Thyroid gland (tissue), 4 donors: ENCODE measurements at regions not wholly inside any gene's neighbourhood (a gene's known extent, or its start where the extent isn't known, plus 50 kb on each side); places are given as distances from the start of the nearest gene placed in this dataset.

Source experiments
- DNase-seq, 2 donors: peaks; one replicate each; pipeline ENCODE4 v3.0.0-alpha.2; 2019
- H3K27ac ChIP-seq, 3 donors: fragments of 200-600 bp; sonication (generic); 1 replicate in 2 of 3; 2 replicates in 1 of 3; pipeline ENCODE4 v1.5.1; 2016 to 2019; ENCODE audit warnings: mild to moderate bottlenecking in 1 of 3, moderate library complexity in 1 of 3
- H3K27me3 ChIP-seq: fragments of 200-600 bp; sonication (generic); one replicate; pipeline ENCODE4 v1.5.1; 2019
- H3K36me3 ChIP-seq, 2 donors: fragments of 200-600 bp; sonication (generic); one replicate each; pipeline ENCODE4 v1.5.1; 2016 to 2019
- H3K4me1 ChIP-seq, 2 donors: fragments of 200-600 bp; sonication (generic); one replicate each; pipeline ENCODE4 v1.5.1; 2017 to 2019
- H3K4me3 ChIP-seq, 3 donors: fragments of 200-600 bp; sonication (generic); replicated peaks in 1 of 3; 1 replicate in 2 of 3; 2 replicates in 1 of 3; pipeline ENCODE4 v1.5.1; 2016; ENCODE audit warnings: mild to moderate bottlenecking in 1 of 3
- H3K9me3 ChIP-seq: fragments of 200-600 bp; sonication (generic); one replicate; pipeline ENCODE4 v1.5.1; 2017
- POLR2A ChIP-seq, 2 donors: fragments of 450-650 bp; IDR thresholded peaks; one replicate each; pipeline ENCODE4 v1.6.1; 2017; ENCODE audit warnings: antibody characterized with exemption in 2 of 2, mild to moderate bottlenecking in 2 of 2, moderate library complexity in 1 of 2
- WGBS, 2 donors: methylation state at CpG; one replicate each; pipeline ENCODE4 v1.1.5; 2017; 5-methylcytosine and 5-hydroxymethylcytosine counted together
- intact Hi-C: fragments of 100-400 bp; cut with DNase I; formaldehyde crosslinking; loops from one replicate; pipeline ENCODE4 v1.15.1; 2023
- TF ChIP-seq, protein P1 (sequence below), 6 experiments: fragments of 200-600 bp in 3 of 6; fragments of 450-650 bp in 3 of 6; sonication (generic) in 3 of 6; IDR thresholded peaks; one replicate each; pipeline ENCODE4 v1.5.1; 2016 to 2019; ENCODE audit warnings: antibody characterized with exemption in 6 of 6, mild to moderate bottlenecking in 2 of 6, inconsistent platforms in 1 of 6, moderate library complexity in 1 of 6

DNA sequence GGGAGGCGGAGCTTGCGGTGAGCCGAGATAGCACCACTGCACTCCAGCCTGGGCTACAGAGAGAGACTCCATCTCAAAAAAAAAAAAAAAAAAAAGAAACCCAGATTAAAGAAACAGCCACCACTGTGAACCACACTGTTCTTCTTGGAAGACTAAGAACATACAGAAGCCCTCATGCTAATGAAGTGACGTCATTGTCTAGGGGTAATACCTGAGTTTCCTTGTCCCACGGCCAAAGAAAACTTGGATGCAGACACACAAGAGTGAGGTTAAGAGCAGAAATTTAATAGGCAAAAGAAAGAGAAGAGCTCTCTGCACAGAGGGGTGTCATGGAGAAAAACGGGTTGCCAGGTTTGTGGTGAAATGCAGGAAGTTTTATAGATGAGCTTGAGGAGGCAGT, 691.6 kb downstream of the NLGN4X start:
- H3K4me3 ChIP-seq, result no peak overlapping the region
- H3K27me3 ChIP-seq, result no peaks in the 10 kb centered on the region
- no peak for TF ChIP-seq POLR2A (IDR thresholded peaks at IDR 0.05)
- TF ChIP-seq, protein P1, sequence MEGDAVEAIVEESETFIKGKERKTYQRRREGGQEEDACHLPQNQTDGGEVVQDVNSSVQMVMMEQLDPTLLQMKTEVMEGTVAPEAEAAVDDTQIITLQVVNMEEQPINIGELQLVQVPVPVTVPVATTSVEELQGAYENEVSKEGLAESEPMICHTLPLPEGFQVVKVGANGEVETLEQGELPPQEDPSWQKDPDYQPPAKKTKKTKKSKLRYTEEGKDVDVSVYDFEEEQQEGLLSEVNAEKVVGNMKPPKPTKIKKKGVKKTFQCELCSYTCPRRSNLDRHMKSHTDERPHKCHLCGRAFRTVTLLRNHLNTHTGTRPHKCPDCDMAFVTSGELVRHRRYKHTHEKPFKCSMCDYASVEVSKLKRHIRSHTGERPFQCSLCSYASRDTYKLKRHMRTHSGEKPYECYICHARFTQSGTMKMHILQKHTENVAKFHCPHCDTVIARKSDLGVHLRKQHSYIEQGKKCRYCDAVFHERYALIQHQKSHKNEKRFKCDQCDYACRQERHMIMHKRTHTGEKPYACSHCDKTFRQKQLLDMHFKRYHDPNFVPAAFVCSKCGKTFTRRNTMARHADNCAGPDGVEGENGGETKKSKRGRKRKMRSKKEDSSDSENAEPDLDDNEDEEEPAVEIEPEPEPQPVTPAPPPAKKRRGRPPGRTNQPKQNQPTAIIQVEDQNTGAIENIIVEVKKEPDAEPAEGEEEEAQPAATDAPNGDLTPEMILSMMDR (IDR thresholded peaks at IDR 0.05), result no peak
- H3K4me1 ChIP-seq, result no peaks in the 10 kb centered on the region
- no peak for DNase-seq
- intact Hi-C loops, result no loop called here
- no peaks in the 10 kb centered on the region for H3K9me3 ChIP-seq
- WGBS, 2 donors, result 82 to 83% methylated on average over 6 of the region's 6 CpGs
- no peaks in the 10 kb centered on the region for H3K36me3 ChIP-seq
- H3K27ac ChIP-seq, result no peak overlapping the region

DNA sequence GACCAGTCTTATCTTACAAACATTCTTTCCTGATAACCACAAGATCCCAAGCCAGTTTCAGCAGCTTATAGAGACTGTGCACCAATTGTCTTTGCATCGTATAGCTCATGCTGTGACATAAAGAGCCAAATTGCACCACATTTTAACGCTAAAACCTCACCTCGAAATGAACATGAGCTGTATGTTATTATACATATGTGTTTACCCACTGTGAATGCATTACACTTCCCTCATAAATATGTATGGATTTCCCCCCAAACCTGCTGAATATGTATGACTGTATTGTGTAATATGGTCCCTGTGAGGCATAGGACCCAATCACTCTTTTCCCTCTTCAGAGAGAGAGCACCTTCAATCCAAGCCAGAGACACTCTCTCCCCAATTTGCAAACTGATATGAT, 692.4 kb downstream of the NLGN4X start:
- H3K4me3 ChIP-seq, result no peak overlapping the region
- no peaks in the 10 kb centered on the region for H3K36me3 ChIP-seq
- H3K27ac ChIP-seq, result no peak overlapping the region
- WGBS, 2 donors, result 82 to 84% methylated on average over 3 of the region's 3 CpGs
- intact Hi-C loops, result no loop called here
- no peaks in the 10 kb centered on the region for H3K9me3 ChIP-seq
- no peaks in the 10 kb centered on the region for H3K4me1 ChIP-seq
- DNase-seq, result no peak
- TF ChIP-seq, protein P1 (IDR thresholded peaks at IDR 0.05), result no peak
- no peak for TF ChIP-seq POLR2A (IDR thresholded peaks at IDR 0.05)
- H3K27me3 ChIP-seq, result no peaks in the 10 kb centered on the region

DNA sequence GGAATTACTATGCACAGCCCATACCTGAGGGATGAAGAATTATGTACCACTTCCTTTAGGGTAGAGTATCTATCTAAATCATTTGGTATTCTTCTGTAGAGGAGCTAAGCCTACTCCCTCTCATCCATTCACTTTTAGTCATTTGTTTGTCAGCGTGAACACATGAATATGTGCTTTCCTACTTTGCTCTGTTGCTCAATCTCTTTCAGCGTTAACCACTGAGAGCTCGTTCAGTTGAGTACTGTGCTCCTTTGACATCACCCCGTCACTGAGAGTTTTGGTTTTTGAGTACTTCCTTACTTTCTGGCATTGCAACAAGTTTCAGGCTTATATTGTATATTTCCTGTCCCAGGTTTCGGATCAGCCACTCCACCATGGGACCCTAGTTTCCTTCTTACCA, 700.6 kb downstream of the NLGN4X start:
- intact Hi-C loops, result no loop called here
- no peaks in the 10 kb centered on the region for H3K4me1 ChIP-seq
- no peaks in the 10 kb centered on the region for H3K36me3 ChIP-seq
- H3K4me3 ChIP-seq, result no peak overlapping the region
- WGBS, 2 donors, result 50 to 55% methylated on average over 5 of the region's 5 CpGs
- no peaks in the 10 kb centered on the region for H3K27me3 ChIP-seq
- H3K9me3 ChIP-seq, result no peaks in the 10 kb centered on the region
- H3K27ac ChIP-seq, result no peak overlapping the region
- no peak for TF ChIP-seq POLR2A (IDR thresholded peaks at IDR 0.05)
- TF ChIP-seq, protein P1 (IDR thresholded peaks at IDR 0.05), result no peak
- DNase-seq, result no peak

DNA sequence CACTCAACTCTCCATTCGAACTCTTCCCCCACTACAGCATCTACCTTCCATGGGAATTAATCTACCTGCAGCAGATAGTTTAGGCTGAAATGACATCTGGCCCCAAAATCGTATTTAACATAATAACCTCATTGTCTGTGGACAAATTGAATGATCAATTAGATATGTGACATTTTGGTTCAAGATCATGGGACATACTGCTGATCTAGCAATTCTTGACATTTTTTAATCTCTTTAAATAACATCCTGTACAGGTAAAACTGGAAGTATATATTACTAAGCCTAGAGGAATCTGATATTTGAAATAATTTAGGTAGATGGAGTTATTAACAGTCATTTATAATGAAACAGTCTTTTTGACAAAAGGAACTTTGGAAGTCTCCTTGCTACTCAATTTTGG, 702.5 kb downstream of the NLGN4X start:
- no peak for TF ChIP-seq POLR2A (IDR thresholded peaks at IDR 0.05)
- TF ChIP-seq, protein P1 (IDR thresholded peaks at IDR 0.05), result no peak
- Histone ChIP-seq H3K27me3 (no peaks in the 10 kb centered on the region), H3K4me3 (no peak overlapping the region), H3K9me3 (no peaks in the 10 kb centered on the region), H3K4me1 (no peaks in the 10 kb centered on the region), H3K36me3 (no peaks in the 10 kb centered on the region), H3K27ac (no peak overlapping the region)
- intact Hi-C loops, result no loop called here
- WGBS, 2 donors, result 74 to 75% methylated on average over 2 of the region's 2 CpGs
- DNase-seq, result no peak

DNA sequence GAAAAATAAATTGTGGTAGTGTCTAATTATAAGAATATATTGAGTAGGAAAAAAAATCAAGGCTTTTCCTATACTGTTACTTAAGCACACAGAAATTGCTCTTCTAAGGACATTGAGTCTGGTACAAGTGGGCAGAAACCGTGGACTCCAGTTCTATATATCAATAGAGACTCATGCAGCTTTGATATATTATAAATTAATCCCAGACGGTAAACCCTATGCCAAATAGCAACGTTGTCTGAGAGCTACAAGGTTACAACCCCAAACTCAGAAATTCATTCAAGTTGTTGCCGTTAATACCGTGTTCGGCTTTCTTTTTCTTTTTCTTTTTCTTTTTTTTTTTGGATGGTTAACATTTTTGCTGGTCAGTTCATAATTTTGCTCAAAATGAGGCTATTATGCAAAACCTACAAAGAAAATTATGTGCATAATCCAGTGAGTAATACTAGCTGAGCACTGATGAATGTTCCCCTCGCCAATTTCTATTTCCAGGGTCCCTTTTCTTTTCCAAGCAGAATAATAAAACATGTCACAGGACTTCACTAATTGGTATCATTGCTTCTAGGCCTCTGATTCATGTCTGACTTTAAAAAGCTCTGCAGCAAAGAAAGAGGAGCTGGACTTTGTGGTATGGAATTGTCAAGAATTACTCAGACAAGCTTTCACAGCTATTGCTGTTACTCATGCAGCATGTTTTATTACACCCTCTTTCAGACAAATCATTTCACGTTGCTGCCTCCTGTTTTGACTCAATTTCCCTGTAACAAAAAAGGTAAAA, 737.7 kb downstream of the NLGN4X start:
- no peak overlapping the region for H3K4me3 ChIP-seq

More for the DNA sequence above, 737.7 kb downstream of the NLGN4X start:
- Histone ChIP-seq H3K27me3 (no peaks in the 10 kb centered on the region), H3K9me3 (no peaks in the 10 kb centered on the region), H3K36me3 (no peaks in the 10 kb centered on the region), H3K27ac (no peak overlapping the region), H3K4me1 (no peaks in the 10 kb centered on the region)
- intact Hi-C loops, result no loop called here
- WGBS, 2 donors, result 73 to 78% methylated on average over 8 of the region's 8 CpGs
- no peak for DNase-seq
- TF ChIP-seq, protein P1 (IDR thresholded peaks at IDR 0.05), result no peak
- no peak for TF ChIP-seq POLR2A (IDR thresholded peaks at IDR 0.05)
